ENCODE measurements at regions not wholly inside any gene's neighbourhood (a gene's known extent, or its start where the extent isn't known, plus 50 kb on each side); places are given as distances from the start of the nearest gene placed in this dataset.

DNA sequence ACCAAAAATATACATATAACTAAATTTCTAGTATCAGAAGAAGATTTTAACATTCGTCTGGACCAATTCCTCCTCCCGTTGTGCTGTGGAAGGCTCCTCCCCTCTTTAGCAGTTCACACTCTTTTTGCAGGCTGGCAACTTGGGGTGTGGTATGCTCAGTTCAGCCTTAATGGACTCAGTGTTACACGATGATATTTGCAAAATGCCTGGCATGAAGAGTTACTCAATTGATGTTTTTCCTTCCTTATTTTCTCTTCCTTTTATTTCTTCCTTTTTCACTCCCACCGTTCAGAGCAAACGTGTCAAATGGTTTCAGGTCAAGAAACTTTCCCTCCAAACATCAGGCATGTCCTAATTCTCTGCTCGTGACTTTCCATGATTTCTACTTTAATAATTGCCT lies 248.3 kb downstream of the PHF14 start:
- peaks cover 5% of the 10 kb centered on the region for H3K36me3 Mint-ChIP-seq (ENCODE audit: low read depth)
- Histone ChIP-seq H3K36me3 (ENCODE audit: control insufficient read depth, insufficient read depth, low read length) (no peaks in the 10 kb centered on the region), H3K27ac (ENCODE audit: low read depth, low read length) (no peak overlapping the region), H3K4me1 (ENCODE audit: control insufficient read depth, insufficient read depth, low read length) (no peaks in the 10 kb centered on the region), H3K9ac (ENCODE audit: extremely low read depth, low read length, poor library complexity, severe bottlenecking) (no peak overlapping the region), H3K4me3 (ENCODE audit: low read length) (no peak overlapping the region), H3K9me3 (ENCODE audit: control insufficient read depth, low read length) (peaks cover 13% of the 10 kb centered on the region), H3K27me3 (ENCODE audit: control insufficient read depth, insufficient read depth, low read length, poor library complexity, severe bottlenecking) (no peaks in the 10 kb centered on the region)
- H3K27me3 Mint-ChIP-seq (ENCODE audit: insufficient read depth): peaks cover 2% of the 10 kb centered on the region
- no peak for DNase-seq
- TF ChIP-seq, protein P1, sequence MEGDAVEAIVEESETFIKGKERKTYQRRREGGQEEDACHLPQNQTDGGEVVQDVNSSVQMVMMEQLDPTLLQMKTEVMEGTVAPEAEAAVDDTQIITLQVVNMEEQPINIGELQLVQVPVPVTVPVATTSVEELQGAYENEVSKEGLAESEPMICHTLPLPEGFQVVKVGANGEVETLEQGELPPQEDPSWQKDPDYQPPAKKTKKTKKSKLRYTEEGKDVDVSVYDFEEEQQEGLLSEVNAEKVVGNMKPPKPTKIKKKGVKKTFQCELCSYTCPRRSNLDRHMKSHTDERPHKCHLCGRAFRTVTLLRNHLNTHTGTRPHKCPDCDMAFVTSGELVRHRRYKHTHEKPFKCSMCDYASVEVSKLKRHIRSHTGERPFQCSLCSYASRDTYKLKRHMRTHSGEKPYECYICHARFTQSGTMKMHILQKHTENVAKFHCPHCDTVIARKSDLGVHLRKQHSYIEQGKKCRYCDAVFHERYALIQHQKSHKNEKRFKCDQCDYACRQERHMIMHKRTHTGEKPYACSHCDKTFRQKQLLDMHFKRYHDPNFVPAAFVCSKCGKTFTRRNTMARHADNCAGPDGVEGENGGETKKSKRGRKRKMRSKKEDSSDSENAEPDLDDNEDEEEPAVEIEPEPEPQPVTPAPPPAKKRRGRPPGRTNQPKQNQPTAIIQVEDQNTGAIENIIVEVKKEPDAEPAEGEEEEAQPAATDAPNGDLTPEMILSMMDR (conservative IDR thresholded peaks at IDR 0.05): no peak
- no peak overlapping the region for H3K4me3 Mint-ChIP-seq
- H3K9me3 Mint-ChIP-seq: peaks cover 5% of the 10 kb centered on the region
- H3K27ac Mint-ChIP-seq: no peak overlapping the region
- WGBS, 2 experiments (ENCODE audit: insufficient coverage in 1 of 2, insufficient read length in 1 of 2): 87 to 95% methylated on average over 4 to 6 of the region's 6 CpGs
- H3K4me1 Mint-ChIP-seq: no peaks in the 10 kb centered on the region

DNA sequence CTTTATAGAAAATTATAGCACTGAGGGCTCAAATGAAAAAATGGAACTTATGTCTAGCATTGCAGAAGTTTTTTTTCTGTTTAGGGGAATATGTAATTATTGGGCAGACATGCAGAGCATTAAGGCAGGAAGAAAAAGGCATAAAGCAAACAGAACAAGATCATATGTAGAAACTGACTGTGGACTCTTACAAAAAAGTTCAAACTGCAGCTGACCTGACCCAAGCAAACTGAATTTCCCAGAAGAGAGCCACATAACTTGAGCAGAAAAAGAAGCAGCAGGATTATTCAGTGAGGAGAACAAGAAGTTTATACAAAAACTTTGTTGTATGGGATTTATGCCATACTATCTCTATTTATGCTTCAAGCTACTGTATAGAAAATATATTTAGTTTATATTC lies 250.9 kb downstream of the PHF14 start:
- no peak overlapping the region for H3K4me3 ChIP-seq (ENCODE audit: low read length)
- no peak overlapping the region for H3K27ac ChIP-seq (ENCODE audit: low read depth, low read length)
- no peaks in the 10 kb centered on the region for H3K9me3 Mint-ChIP-seq
- no peak for DNase-seq
- H3K9me3 ChIP-seq (ENCODE audit: control insufficient read depth, low read length): peaks cover 2% of the 10 kb centered on the region
- H3K9ac ChIP-seq (ENCODE audit: extremely low read depth, low read length, poor library complexity, severe bottlenecking): no peak overlapping the region
- no peak overlapping the region for H3K27ac Mint-ChIP-seq
- H3K27me3 Mint-ChIP-seq (ENCODE audit: insufficient read depth): peaks cover 2% of the 10 kb centered on the region
- no peaks in the 10 kb centered on the region for H3K4me1 ChIP-seq (ENCODE audit: control insufficient read depth, insufficient read depth, low read length)
- TF ChIP-seq, protein P1 (conservative IDR thresholded peaks at IDR 0.05): no peak
- no peaks in the 10 kb centered on the region for H3K36me3 ChIP-seq (ENCODE audit: control insufficient read depth, insufficient read depth, low read length)
- H3K4me1 Mint-ChIP-seq: peaks cover 12% of the 10 kb centered on the region
- no peak overlapping the region for H3K4me3 Mint-ChIP-seq
- H3K36me3 Mint-ChIP-seq (ENCODE audit: low read depth): no peaks in the 10 kb centered on the region
- H3K27me3 ChIP-seq (ENCODE audit: control insufficient read depth, insufficient read depth, low read length, poor library complexity, severe bottlenecking): no peaks in the 10 kb centered on the region

DNA sequence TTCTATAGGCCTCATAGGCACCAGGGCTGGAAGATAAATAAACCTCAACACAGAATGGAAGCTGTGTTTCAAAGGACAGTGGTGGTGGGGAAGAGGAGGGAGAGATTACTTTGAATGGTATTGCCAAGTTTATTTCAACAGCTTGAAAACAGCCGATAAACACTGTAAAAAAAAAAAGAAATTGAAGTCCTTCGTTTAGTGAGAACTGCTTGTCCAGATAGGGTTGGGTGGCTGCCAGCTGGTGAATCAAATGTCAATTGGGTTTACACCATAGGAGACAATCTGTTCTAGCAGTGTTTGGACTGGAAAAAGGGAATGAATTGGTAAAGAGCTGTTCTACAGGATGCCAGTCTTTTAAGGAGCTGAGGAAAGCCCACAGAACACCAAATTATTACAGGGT lies 254.8 kb downstream of the PHF14 start:
- Histone ChIP-seq H3K9ac (ENCODE audit: extremely low read depth, low read length, poor library complexity, severe bottlenecking) (no peak overlapping the region), H3K27me3 (ENCODE audit: control insufficient read depth, insufficient read depth, low read length, poor library complexity, severe bottlenecking) (no peaks in the 10 kb centered on the region), H3K9me3 (ENCODE audit: control insufficient read depth, low read length) (no peaks in the 10 kb centered on the region), H3K27ac (ENCODE audit: low read depth, low read length) (no peak overlapping the region), H3K4me3 (ENCODE audit: low read length) (no peak overlapping the region), H3K4me1 (ENCODE audit: control insufficient read depth, insufficient read depth, low read length) (peaks cover 11% of the 10 kb centered on the region), H3K36me3 (ENCODE audit: control insufficient read depth, insufficient read depth, low read length) (no peaks in the 10 kb centered on the region)
- Mint-ChIP-seq H3K9me3 (no peaks in the 10 kb centered on the region), H3K27ac (no peak overlapping the region), H3K27me3 (ENCODE audit: insufficient read depth) (peaks cover 2% of the 10 kb centered on the region), H3K4me1 (peaks cover 35% of the 10 kb centered on the region), H3K36me3 (ENCODE audit: low read depth) (no peaks in the 10 kb centered on the region), H3K4me3 (no peak overlapping the region)
- WGBS, 2 experiments (ENCODE audit: insufficient coverage in 1 of 2, insufficient read length in 1 of 2): 82 to 100% methylated on average over 2 of the region's 2 CpGs
- TF ChIP-seq, protein P1 (conservative IDR thresholded peaks at IDR 0.05): no peak
- no peak for DNase-seq

Measured in endodermal cell (in vitro differentiated cells).